ENCODE measurements at regions not wholly inside any gene's neighbourhood (a gene's known extent, or its start where the extent isn't known, plus 50 kb on each side); places are given as distances from the start of the nearest gene placed in this dataset.

GRCh38 chrY:15424665-15425132 lies 900.4 kb downstream of the NLGN4Y start:
- peaks cover 0 to 2% (median 0%) of the 10 kb centered on the region in 3 donors for H3K36me3 Mint-ChIP-seq
- peak overlapping the region in 5 of 10 donors; percentile 96 to 97 (median 97) for H3K27ac Mint-ChIP-seq
- DNase-seq (peak in 3 of 10 donors; percentile 3 to 29 (median 13)), ATAC-seq (peak; percentile 73 to 88)
- peaks cover 0 to 26% (median 3%) of the 10 kb centered on the region in 9 donors for H3K9me3 Mint-ChIP-seq
- POLR2A ChIA-PET, result no interaction called here
- no peaks in the 10 kb centered on the region for H3K27me3 Mint-ChIP-seq
- H3K4me1 Mint-ChIP-seq, result peaks cover 14 to 27% (median 22%) of the 10 kb centered on the region in 4 donors
- H3K4me3 Mint-ChIP-seq, result peak overlapping the region in 6 of 10 donors; percentile 84 to 94 (median 88)

- no peak overlapping the region for H3K27ac Mint-ChIP-seq
- no peak for DNase-seq
- peaks cover 16 to 19% (median 16%) of the 10 kb centered on the region in 4 donors for H3K4me1 Mint-ChIP-seq
- peak overlapping the region in 2 of 10 donors; percentile 3 to 37 for H3K4me3 Mint-ChIP-seq
- ATAC-seq, result no peak
- no peaks in the 10 kb centered on the region for H3K27me3 Mint-ChIP-seq
- H3K9me3 Mint-ChIP-seq, result peaks cover 0 to 7% (median 0%) of the 10 kb centered on the region in 9 donors
- no peaks in the 10 kb centered on the region for H3K36me3 Mint-ChIP-seq
- POLR2A ChIA-PET, result no interaction called here
Measured at GRCh38 chrY:15440021-15440695, 915.8 kb downstream of the NLGN4Y start.

- POLR2A ChIA-PET, result no interaction called here
- peaks cover 0 to 7% (median 0%) of the 10 kb centered on the region in 9 donors for H3K9me3 Mint-ChIP-seq
- H3K36me3 Mint-ChIP-seq, result no peaks in the 10 kb centered on the region
- peak in 1 of 2 donors; percentile 59 for ATAC-seq
- H3K27ac Mint-ChIP-seq, result peak overlapping the region in 1 of 10 donors; percentile 58
- peaks cover 16 to 19% (median 16%) of the 10 kb centered on the region in 4 donors for H3K4me1 Mint-ChIP-seq
- no peaks in the 10 kb centered on the region for H3K27me3 Mint-ChIP-seq
- no peak for DNase-seq
- peak overlapping the region in 3 of 10 donors; percentile 31 to 54 (median 37) for H3K4me3 Mint-ChIP-seq
Measured at GRCh38 chrY:15440696-15441408, 916.5 kb downstream of the NLGN4Y start.

- POLR2A ChIA-PET, result interaction anchor here (0.6 kb wide), 1 partner anchor 119 kb away, joined by 3 read pairs; no protein-coding TSS in a partner anchor
- no peaks in the 10 kb centered on the region for H3K27me3 Mint-ChIP-seq
- H3K4me1 Mint-ChIP-seq, result peaks cover 16 to 19% (median 16%) of the 10 kb centered on the region in 4 donors
- ATAC-seq, result peak in 1 of 2 donors; percentile 47
- H3K9me3 Mint-ChIP-seq, result peaks cover 0 to 6% (median 0%) of the 10 kb centered on the region in 9 donors
- no peak overlapping the region for H3K4me3 Mint-ChIP-seq
- DNase-seq, result no peak
- no peaks in the 10 kb centered on the region for H3K36me3 Mint-ChIP-seq
- no peak overlapping the region for H3K27ac Mint-ChIP-seq
Measured at GRCh38 chrY:15441878-15442277, 917.5 kb downstream of the NLGN4Y start.

GRCh38 chrY:15445871-15446270 lies 921.5 kb downstream of the NLGN4Y start:
- POLR2A ChIA-PET, result no interaction called here
- ATAC-seq, result no peak
- H3K27ac Mint-ChIP-seq, result no peak overlapping the region
- no peak for DNase-seq
- H3K4me3 Mint-ChIP-seq, result no peak overlapping the region
- no peaks in the 10 kb centered on the region for H3K9me3 Mint-ChIP-seq
- H3K4me1 Mint-ChIP-seq, result peaks cover 9 to 14% (median 11%) of the 10 kb centered on the region in 4 donors
- peaks cover 0 to 7% (median 0%) of the 10 kb centered on the region in 5 donors for H3K27me3 Mint-ChIP-seq
- no peaks in the 10 kb centered on the region for H3K36me3 Mint-ChIP-seq

GRCh38 chrY:15446861-15447260 lies 922.5 kb downstream of the NLGN4Y start:
- POLR2A ChIA-PET, result no interaction called here
- H3K36me3 Mint-ChIP-seq, result no peaks in the 10 kb centered on the region
- DNase-seq (no peak), ATAC-seq (no peak)
- no peak overlapping the region for H3K27ac Mint-ChIP-seq
- no peak overlapping the region for H3K4me3 Mint-ChIP-seq
- peaks cover 0 to 7% (median 0%) of the 10 kb centered on the region in 5 donors for H3K27me3 Mint-ChIP-seq
- no peaks in the 10 kb centered on the region for H3K9me3 Mint-ChIP-seq
- peaks cover 2 to 5% (median 4%) of the 10 kb centered on the region in 4 donors for H3K4me1 Mint-ChIP-seq

GRCh38 chrY:15447959-15448358 lies 923.6 kb downstream of the NLGN4Y start:
- POLR2A ChIA-PET, result no interaction called here
- no peaks in the 10 kb centered on the region for H3K36me3 Mint-ChIP-seq

GRCh38 chrY:15455133-15455937 lies 931.0 kb downstream of the NLGN4Y start:
- peaks cover 0 to 2% (median 0%) of the 10 kb centered on the region in 4 donors for H3K4me1 Mint-ChIP-seq
- ATAC-seq (no peak), DNase-seq (no peak)
- POLR2A ChIA-PET, result no interaction called here
- no peaks in the 10 kb centered on the region for H3K9me3 Mint-ChIP-seq
- H3K27me3 Mint-ChIP-seq, result peaks cover 0 to 3% (median 0%) of the 10 kb centered on the region in 5 donors
- H3K4me3 Mint-ChIP-seq, result peak overlapping the region in 4 of 10 donors; percentile 71 to 90 (median 75)
- no peaks in the 10 kb centered on the region for H3K36me3 Mint-ChIP-seq
- peak overlapping the region in 4 of 10 donors; percentile 13 to 95 (median 56) for H3K27ac Mint-ChIP-seq

More at GRCh38 chrY:15447959-15448358, 923.6 kb downstream of the NLGN4Y start:
- Mint-ChIP-seq H3K4me1 (peaks cover 0 to 2% (median 0%) of the 10 kb centered on the region in 4 donors), H3K27me3 (peaks cover 0 to 7% (median 0%) of the 10 kb centered on the region in 5 donors), H3K27ac (no peak overlapping the region), H3K9me3 (no peaks in the 10 kb centered on the region), H3K4me3 (no peak overlapping the region)
- ATAC-seq (no peak), DNase-seq (no peak)

- Mint-ChIP-seq H3K27ac (peak overlapping the region in 4 of 10 donors; percentile 60 to 95 (median 87)), H3K36me3 (no peaks in the 10 kb centered on the region), H3K4me3 (peak overlapping the region in 6 of 10 donors; percentile 54 to 90 (median 72)), H3K9me3 (no peaks in the 10 kb centered on the region), H3K27me3 (peaks cover 0 to 4% (median 0%) of the 10 kb centered on the region in 5 donors), H3K4me1 (peaks cover 0 to 2% (median 0%) of the 10 kb centered on the region in 4 donors)
- ATAC-seq (peak; percentile 84 to 89), DNase-seq (peak in 7 of 10 donors; percentile 30 to 91 (median 70))
- POLR2A ChIA-PET, result interaction anchor here (1.0 kb wide), 1 partner anchor 20 kb away, joined by 3 read pairs; no protein-coding TSS in a partner anchor
Measured at GRCh38 chrY:15455980-15456469, 931.7 kb downstream of the NLGN4Y start.

- peak; percentile 2 to 9 for ATAC-seq
- Mint-ChIP-seq H3K36me3 (no peaks in the 10 kb centered on the region), H3K9me3 (no peaks in the 10 kb centered on the region), H3K4me1 (peaks cover 0 to 2% (median 0%) of the 10 kb centered on the region in 4 donors), H3K4me3 (peak overlapping the region in 6 of 10 donors; percentile 54 to 90 (median 72)), H3K27ac (peak overlapping the region in 4 of 10 donors; percentile 60 to 95 (median 87)), H3K27me3 (peaks cover 0 to 8% (median 0%) of the 10 kb centered on the region in 5 donors)
- peak in 1 of 10 donors; percentile 3 for DNase-seq
- POLR2A ChIA-PET, result interaction anchor here (0.6 to 1.0 kb wide), 2 partner anchors 13 to 21 kb away, joined by 3 to 7 read pairs; no protein-coding TSS in a partner anchor
Measured at GRCh38 chrY:15456491-15456890, 932.2 kb downstream of the NLGN4Y start.

- no peak overlapping the region for H3K4me3 Mint-ChIP-seq
- H3K9me3 Mint-ChIP-seq, result no peaks in the 10 kb centered on the region
- H3K36me3 Mint-ChIP-seq, result no peaks in the 10 kb centered on the region
- ATAC-seq, result no peak
- H3K27me3 Mint-ChIP-seq, result peaks cover 0 to 8% (median 0%) of the 10 kb centered on the region in 5 donors
- peaks cover 0 to 2% (median 0%) of the 10 kb centered on the region in 4 donors for H3K4me1 Mint-ChIP-seq
- DNase-seq, result no peak
- POLR2A ChIA-PET, result no interaction called here
- no peak overlapping the region for H3K27ac Mint-ChIP-seq
Measured at GRCh38 chrY:15457682-15458081, 933.4 kb downstream of the NLGN4Y start.

GRCh38 chrY:15458426-15458825 lies 934.1 kb downstream of the NLGN4Y start:
- Mint-ChIP-seq H3K4me1 (peaks cover 0 to 2% (median 0%) of the 10 kb centered on the region in 4 donors), H3K27ac (no peak overlapping the region), H3K36me3 (no peaks in the 10 kb centered on the region), H3K27me3 (peaks cover 0 to 8% (median 0%) of the 10 kb centered on the region in 5 donors), H3K4me3 (no peak overlapping the region), H3K9me3 (no peaks in the 10 kb centered on the region)
- POLR2A ChIA-PET, result no interaction called here
- ATAC-seq, result no peak
- DNase-seq, result no peak
